Tibial artery (tissue), 4 donors: ENCODE measurements at regions not wholly inside any gene's neighbourhood (a gene's known extent, or its start where the extent isn't known, plus 50 kb on each side); places are given as distances from the start of the nearest gene placed in this dataset.
"Not testable (repeated sequence)": the region's sequence is repeated elsewhere in the genome, so short reads cannot be mapped to it uniquely, and the experiment has no call there.

Experiments
- DNase-seq, 2 donors: peaks; one replicate each; pipeline ENCODE4 v3.0.0-alpha.2; 2019
- H3K27ac ChIP-seq, 2 donors: fragments of 200-600 bp; sonication (generic) in 1 of 2; 1 replicate in 1 of 2; 2 replicates in 1 of 2; pipeline ENCODE4 v1.5.1; 2018 to 2019; ENCODE audit warnings: mild to moderate bottlenecking in 1 of 2
- H3K27me3 ChIP-seq, 2 donors: fragments of 200-600 bp; sonication (generic) in 1 of 2; one replicate each; pipeline versions ENCODE4 v1.5.1 to v1.6.0; 2016 to 2019
- H3K36me3 ChIP-seq, 3 donors: fragments of 200-600 bp; sonication (generic) in 2 of 3; one replicate each; pipeline ENCODE4 v1.5.1; 2016 to 2019; ENCODE audit warnings: mild to moderate bottlenecking in 2 of 3
- H3K4me1 ChIP-seq, 4 donors: fragments of 200-600 bp; sonication (generic) in 2 of 4; 1 replicate in 3 of 4; 2 replicates in 1 of 4; pipeline ENCODE4 v1.5.1; 2016 to 2019
- H3K4me3 ChIP-seq, 2 donors: fragments of 200-600 bp; sonication (generic) in 1 of 2; 1 replicate in 1 of 2; 2 replicates in 1 of 2; pipeline ENCODE4 v1.5.1; 2018 to 2019; ENCODE audit warnings: mild to moderate bottlenecking in 2 of 2
- H3K9me3 ChIP-seq, 3 donors: fragments of 200-600 bp; sonication (generic) in 1 of 3; one replicate each; pipeline ENCODE4 v1.5.1; 2016 to 2019
- CTCF ChIP-seq, 2 experiments: fragments of 200-600 bp in 1 of 2; fragments of 450-650 bp in 1 of 2; IDR thresholded peaks; one replicate each; pipeline ENCODE4 v1.5.1; 2017 to 2019; ENCODE audit warnings: antibody characterized with exemption in 2 of 2, mild to moderate bottlenecking in 1 of 2, moderate library complexity in 1 of 2
- intact Hi-C: fragments of 100-400 bp; cut with DNase I; formaldehyde crosslinking; loops from one replicate; pipeline ENCODE4 v1.15.0; 2023; ENCODE audit warnings: low total_unique reads

GRCh38 chr13:44669534-44669933 is 93.4 kb upstream of the TSC22D1 start:
- TF ChIP-seq CTCF (IDR thresholded peaks at IDR 0.05): no peak
- no peak for DNase-seq
- Histone ChIP-seq H3K4me3 (no peak overlapping the region), H3K36me3 (no peaks in the 10 kb centered on the region), H3K9me3 (no peaks in the 10 kb centered on the region), H3K4me1 (peaks cover 0 to 28% (median 14%) of the 10 kb centered on the region in 4 donors), H3K27ac (no peak overlapping the region), H3K27me3 (no peaks in the 10 kb centered on the region)
- intact Hi-C loops: no loop called here

GRCh38 chr13:44668688-44669087 is 92.6 kb upstream of the TSC22D1 start:
- intact Hi-C loops: no loop called here
- Histone ChIP-seq H3K9me3 (no peaks in the 10 kb centered on the region), H3K4me3 (no peak overlapping the region), H3K27ac (no peak overlapping the region), H3K27me3 (no peaks in the 10 kb centered on the region), H3K36me3 (no peaks in the 10 kb centered on the region), H3K4me1 (peaks cover 0 to 28% (median 14%) of the 10 kb centered on the region in 4 donors)
- DNase-seq: no peak
- no peak for TF ChIP-seq CTCF (IDR thresholded peaks at IDR 0.05)

- Histone ChIP-seq H3K27me3 (no peaks in the 10 kb centered on the region), H3K4me1 (peaks cover 0 to 28% (median 14%) of the 10 kb centered on the region in 4 donors), H3K4me3 (peak overlapping the region in 1 of 2 donors; percentile 6), H3K27ac (peak overlapping the region in 1 of 2 donors; percentile 31), H3K36me3 (no peaks in the 10 kb centered on the region), H3K9me3 (no peaks in the 10 kb centered on the region)
- no peak for DNase-seq
- intact Hi-C loops: no loop called here
- TF ChIP-seq CTCF (IDR thresholded peaks at IDR 0.05): no peak
Measured at GRCh38 chr13:44667943-44668342, 91.8 kb upstream of the TSC22D1 start.

- H3K27me3 ChIP-seq, intact Hi-C loops, H3K9me3 ChIP-seq, H3K4me3 ChIP-seq, DNase-seq, H3K36me3 ChIP-seq: not testable (repeated sequence)
- Histone ChIP-seq H3K4me1 (peaks cover 0 to 28% (median 14%) of the 10 kb centered on the region in 4 donors), H3K27ac (peak overlapping the region in 1 of 2 donors; percentile 1)
Measured at GRCh38 chr13:44666538-44666937, 90.4 kb upstream of the TSC22D1 start.

GRCh38 chr13:44664308-44664707 is 88.2 kb upstream of the TSC22D1 start:
- intact Hi-C loops: no loop called here
- H3K27me3 ChIP-seq: no peaks in the 10 kb centered on the region
- peaks cover 0 to 28% (median 14%) of the 10 kb centered on the region in 4 donors for H3K4me1 ChIP-seq
- no peak overlapping the region for H3K27ac ChIP-seq
- H3K4me3 ChIP-seq: no peak overlapping the region
- H3K36me3 ChIP-seq: no peaks in the 10 kb centered on the region
- no peaks in the 10 kb centered on the region for H3K9me3 ChIP-seq
- no peak for TF ChIP-seq CTCF (IDR thresholded peaks at IDR 0.05)
- DNase-seq: no peak

- Histone ChIP-seq H3K4me1 (peaks cover 0 to 11% (median 1%) of the 10 kb centered on the region in 4 donors), H3K27me3 (no peaks in the 10 kb centered on the region), H3K27ac (no peak overlapping the region), H3K36me3 (no peaks in the 10 kb centered on the region), H3K9me3 (no peaks in the 10 kb centered on the region), H3K4me3 (no peak overlapping the region)
- no peak for TF ChIP-seq CTCF (IDR thresholded peaks at IDR 0.05)
- intact Hi-C loops: no loop called here
- no peak for DNase-seq
Measured at GRCh38 chr13:44662515-44662914, 86.4 kb upstream of the TSC22D1 start.
